OCI-M1 (cell line): ENCODE measurements at regions not wholly inside any gene's neighbourhood (a gene's known extent, or its start where the extent isn't known, plus 50 kb on each side); places are given as distances from the start of the nearest gene placed in this dataset.

ENCODE experiments used
- DNase-seq: peaks from one replicate; lab custom pipeline; 2025; lab: John Stamatoyannopoulos, UW

DNA sequence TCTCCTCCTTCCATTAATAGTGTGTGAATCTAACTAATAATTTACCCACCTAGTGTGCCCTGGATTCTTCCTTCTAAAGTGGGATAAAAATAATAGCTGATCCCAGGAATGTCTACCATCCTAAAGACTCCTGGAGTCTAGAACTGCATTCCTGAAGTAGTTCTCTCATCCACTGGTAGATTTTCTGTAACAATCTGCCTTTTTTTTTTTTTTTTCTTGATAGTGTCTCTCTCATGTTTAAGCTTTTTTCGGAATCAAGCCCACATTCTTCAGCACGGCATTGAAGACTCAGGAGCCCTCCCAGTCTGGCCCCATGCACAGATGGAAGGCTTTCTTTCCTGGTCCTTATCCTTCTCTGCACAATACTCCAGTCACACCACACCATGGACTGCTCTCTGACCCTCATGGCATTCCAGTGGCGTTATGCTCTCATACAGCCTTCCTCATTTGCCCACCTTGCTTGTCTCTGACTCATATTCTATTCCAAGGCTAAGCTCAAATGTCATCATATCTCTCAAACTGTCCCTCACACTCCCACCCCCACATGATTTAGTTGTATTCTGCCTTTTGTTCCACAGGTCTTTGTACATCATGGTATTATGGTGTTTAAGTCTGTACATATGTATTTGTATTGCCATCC lies 68.7 kb upstream of the FRY start:
- DNase-seq = no peak

DNA sequence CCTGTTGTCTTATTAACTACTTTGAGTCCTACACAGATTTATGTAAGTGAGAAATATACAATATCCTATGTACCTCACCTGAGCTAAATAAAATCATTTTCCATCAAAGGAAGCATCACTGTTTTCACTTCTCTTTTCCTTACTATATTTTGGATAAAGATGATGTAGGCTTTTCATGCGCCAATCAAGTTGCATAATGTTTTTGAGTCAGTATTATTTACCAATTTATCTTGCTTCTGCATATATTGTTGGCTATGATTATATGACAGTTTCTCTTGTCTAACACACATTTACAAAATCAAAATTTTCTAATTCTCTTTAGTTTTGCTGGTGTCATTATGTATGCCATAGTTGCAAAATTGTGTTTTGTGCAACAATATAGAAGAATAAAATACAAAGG lies 67.9 kb upstream of the FRY start:
- DNase-seq = no peak

DNA sequence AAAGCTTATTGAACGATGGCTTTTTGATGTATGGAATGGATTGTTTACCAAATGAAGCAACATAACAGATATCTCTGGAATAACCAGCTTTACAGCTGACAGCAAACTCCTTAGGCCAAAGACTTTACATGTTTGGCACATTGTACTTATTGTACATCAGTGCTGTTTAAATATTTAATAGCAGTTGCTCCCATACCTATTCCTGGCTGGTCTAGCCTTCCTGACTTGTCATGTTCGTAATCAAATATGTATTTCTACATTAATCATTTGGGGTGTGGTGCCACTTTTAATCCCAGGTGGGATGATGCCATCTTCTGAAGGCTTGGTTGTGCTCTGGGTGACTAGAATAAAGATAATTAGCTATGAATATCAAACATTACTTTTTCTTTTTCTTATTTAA lies 67.4 kb upstream of the FRY start:
- DNase-seq = no peak

DNA sequence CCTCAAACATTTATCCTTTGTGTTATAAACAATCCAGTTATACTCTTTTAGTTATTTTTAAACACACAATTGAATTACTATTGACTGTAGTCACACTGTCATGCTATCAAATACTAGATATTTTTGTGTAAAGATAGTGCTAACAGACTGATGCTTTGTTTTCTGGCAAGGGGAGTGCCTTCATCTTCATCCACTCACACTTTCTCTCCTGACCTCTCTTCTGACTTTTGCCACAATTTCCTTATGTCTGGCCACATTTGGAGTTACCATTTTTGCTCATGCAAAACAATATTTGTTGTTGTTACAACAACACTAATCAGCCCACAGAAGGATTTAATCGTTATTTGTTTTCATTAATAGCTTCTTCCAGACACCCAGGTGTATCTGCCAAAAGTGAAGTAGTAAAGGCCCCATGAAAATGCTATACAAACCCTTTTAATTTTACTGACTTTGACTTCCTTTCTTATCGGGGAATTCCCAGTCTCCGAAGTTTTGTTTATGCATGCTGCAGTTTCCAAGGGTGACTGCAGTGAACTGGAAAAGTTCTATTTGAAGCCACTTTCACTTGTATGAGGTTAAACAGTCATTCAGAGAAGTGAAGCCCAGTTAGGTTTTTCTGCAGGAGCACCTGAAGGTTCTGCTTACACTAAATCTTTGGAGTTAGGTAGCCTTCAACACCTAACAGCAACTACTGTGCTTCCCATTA lies 66.1 kb upstream of the FRY start:
- DNase-seq = no peak

DNA sequence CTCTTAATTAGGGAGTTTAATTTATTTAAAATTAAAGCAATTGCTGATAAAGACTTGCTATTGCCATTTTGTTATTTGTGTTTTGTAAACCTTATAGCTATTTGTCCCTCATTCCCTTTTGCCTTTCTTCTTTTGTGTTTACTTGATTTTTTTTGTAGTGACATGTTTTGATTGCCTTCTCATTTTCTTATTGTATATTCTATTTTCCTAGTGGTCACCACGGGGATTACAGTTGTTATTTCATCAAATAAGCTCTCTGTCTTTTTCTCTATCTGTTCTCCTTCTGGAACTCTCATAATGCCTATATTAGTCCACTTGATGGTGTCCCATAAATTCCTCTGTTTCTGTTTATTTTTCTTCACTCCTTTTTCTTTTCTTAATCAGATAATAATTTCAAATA lies 64.4 kb upstream of the FRY start:
- no peak for DNase-seq

DNA sequence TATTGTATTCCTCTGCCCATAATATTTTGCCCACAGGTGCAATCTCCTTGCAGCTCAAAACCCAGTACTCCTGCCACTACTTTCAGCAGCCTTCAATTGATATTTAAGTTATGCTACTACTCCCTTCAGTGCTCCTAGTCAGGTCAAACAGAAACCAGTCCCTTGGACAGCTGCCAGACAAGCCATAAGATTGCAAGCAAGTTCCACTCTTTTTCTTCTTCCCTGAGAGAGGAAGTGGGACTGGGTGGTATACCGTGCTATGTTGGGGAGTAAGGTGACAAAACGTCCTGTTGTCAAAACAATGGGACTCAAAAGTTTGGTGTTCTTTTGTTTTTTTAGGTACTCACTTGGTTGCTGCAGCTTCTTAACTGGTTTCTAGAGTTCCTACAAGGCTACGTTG lies 63.1 kb upstream of the FRY start:
- DNase-seq = peak; percentile 82

DNA sequence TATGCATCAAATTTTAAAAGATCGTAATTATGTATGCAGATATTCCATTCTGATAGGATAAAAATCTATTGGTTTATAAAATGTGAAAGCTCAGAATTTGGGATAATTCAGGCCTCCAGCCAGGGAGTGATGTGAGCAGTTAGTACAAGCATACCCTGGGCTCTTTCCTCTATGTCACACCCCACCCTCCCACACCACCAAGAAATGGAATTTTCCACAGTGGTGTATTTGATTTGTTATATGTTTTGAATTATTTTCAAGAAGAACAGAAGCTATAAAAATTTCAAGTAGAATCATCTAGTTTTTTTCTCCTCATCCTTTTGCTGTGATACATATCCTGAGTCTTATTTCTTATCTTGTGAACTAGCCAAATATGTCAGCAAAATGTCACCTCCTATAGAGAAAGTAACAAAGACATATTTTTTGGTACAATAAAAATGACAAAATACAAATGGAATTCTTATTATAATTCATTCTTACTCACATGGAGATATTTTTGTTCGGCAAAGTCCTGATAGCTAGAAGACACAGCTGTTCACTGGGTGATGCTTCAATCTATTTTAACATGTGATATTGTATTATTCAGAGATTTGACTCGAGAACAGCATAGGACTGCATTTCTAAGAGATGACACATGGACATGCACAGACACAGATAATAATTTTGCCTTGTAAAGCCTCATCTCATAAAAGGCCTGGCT lies 61.2 kb upstream of the FRY start:
- DNase-seq = no peak

DNA sequence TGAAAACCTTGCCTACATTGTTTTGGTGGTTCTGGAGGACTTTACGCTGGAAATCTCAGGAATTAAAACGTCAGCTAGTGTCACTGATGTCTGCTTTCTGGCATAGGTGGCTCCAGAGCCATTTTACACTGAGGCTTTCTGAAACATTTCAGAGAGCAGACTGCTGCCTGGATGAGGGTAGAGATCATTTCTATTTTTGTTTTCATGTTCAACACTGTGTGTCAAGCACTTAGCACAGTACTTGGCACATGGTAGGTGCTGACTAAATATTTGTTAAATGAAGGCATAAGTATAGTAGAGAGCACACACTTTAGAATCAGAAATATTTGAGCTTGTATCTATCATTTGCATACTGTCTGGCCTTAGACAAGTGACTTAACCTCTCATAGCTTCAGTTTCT lies 59.1 kb upstream of the FRY start:
- no peak for DNase-seq

DNA sequence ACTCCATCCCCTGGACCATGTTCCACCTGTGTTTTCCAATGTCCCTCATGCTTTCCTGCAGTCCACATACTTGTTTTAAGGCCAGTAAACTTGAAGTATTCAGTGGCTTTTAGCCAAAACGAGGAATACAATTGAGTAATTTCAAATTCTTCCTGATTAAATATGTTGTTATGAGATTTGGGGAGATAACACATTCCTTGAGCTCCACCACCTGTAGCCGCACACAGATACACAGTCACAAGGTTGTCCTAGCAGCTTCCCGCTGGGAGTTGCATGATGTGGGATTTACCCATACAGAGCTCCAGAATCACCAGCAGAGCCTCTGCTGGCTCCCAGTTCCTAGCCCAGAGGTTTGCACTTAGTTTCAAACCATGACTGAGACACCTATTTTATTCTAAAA lies 53.6 kb upstream of the FRY start:
- DNase-seq = no peak

DNA sequence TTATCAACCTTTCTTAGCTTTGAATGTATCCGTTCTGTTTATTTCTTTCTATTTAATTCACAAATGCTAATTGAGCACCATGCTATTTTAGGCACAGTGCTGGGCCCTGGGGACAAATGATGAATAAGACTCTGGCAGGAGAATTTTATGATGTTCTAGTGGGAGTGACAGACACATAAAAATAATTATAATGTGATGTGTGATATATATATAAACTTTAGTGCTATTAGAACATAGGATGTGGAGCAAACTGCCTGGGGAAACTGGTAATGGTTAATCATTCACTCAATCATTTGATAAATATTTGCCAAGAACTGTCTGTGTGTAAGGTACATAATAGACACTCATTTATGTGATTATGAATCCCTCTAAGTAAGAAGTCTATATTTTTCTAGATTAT lies 50.7 kb upstream of the FRY start:
- no peak for DNase-seq
